Right atrium auricular region (tissue), 2 donors: ENCODE measurements at regions not wholly inside any gene's neighbourhood (a gene's known extent, or its start where the extent isn't known, plus 50 kb on each side); places are given as distances from the start of the nearest gene placed in this dataset.

Experiments
- DNase-seq: peaks from one replicate; pipeline ENCODE4 v3.0.0-alpha.2; 2019; ENCODE audit warnings: low spot score
- H3K27ac ChIP-seq, 2 donors: fragments of 200-600 bp; sonication (generic); 1 replicate in 1 of 2; 2 replicates in 1 of 2; pipeline ENCODE4 v1.5.1; 2016 to 2019
- H3K27me3 ChIP-seq, 2 donors: fragments of 200-600 bp; sonication (generic); one replicate each; pipeline versions ENCODE4 v1.5.1 to v1.6.0; 2017 to 2019
- H3K36me3 ChIP-seq: fragments of 200-600 bp; sonication (generic); one replicate; pipeline ENCODE4 v1.5.1; 2016
- H3K4me1 ChIP-seq, 2 donors: fragments of 200-600 bp; sonication (generic); one replicate each; pipeline versions ENCODE4 v1.5.1 to v1.6.0; 2017 to 2019
- H3K4me3 ChIP-seq, 2 donors: fragments of 200-600 bp; sonication (generic); 1 replicate in 1 of 2; 2 replicates in 1 of 2; pipeline ENCODE4 v1.5.1; 2017 to 2019; ENCODE audit warnings: mild to moderate bottlenecking in 1 of 2, moderate library complexity in 1 of 2
- H3K9me3 ChIP-seq, 2 donors: fragments of 200-600 bp; sonication (generic); one replicate each; pipeline ENCODE4 v1.5.1; 2019
- TF ChIP-seq, protein P1 (sequence below), 2 donors: fragments of 200-600 bp; sonication (generic); IDR thresholded peaks; one replicate each; pipeline ENCODE4 v1.5.1; 2019; ENCODE audit warnings: antibody characterized with exemption in 2 of 2

GRCh38 chr6:12394170-12394569 is 104.0 kb downstream of the EDN1 start:
- Histone ChIP-seq H3K27ac (no peak overlapping the region), H3K27me3 (no peaks in the 10 kb centered on the region), H3K4me1 (no peaks in the 10 kb centered on the region), H3K36me3 (no peaks in the 10 kb centered on the region), H3K4me3 (no peak overlapping the region), H3K9me3 (no peaks in the 10 kb centered on the region)
- no peak for DNase-seq
- TF ChIP-seq, protein P1, sequence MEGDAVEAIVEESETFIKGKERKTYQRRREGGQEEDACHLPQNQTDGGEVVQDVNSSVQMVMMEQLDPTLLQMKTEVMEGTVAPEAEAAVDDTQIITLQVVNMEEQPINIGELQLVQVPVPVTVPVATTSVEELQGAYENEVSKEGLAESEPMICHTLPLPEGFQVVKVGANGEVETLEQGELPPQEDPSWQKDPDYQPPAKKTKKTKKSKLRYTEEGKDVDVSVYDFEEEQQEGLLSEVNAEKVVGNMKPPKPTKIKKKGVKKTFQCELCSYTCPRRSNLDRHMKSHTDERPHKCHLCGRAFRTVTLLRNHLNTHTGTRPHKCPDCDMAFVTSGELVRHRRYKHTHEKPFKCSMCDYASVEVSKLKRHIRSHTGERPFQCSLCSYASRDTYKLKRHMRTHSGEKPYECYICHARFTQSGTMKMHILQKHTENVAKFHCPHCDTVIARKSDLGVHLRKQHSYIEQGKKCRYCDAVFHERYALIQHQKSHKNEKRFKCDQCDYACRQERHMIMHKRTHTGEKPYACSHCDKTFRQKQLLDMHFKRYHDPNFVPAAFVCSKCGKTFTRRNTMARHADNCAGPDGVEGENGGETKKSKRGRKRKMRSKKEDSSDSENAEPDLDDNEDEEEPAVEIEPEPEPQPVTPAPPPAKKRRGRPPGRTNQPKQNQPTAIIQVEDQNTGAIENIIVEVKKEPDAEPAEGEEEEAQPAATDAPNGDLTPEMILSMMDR (IDR thresholded peaks at IDR 0.05), result no peak

GRCh38 chr6:12395898-12396297 is 105.7 kb downstream of the EDN1 start:
- no peaks in the 10 kb centered on the region for H3K9me3 ChIP-seq
- no peak for DNase-seq
- TF ChIP-seq, protein P1 (IDR thresholded peaks at IDR 0.05), result peak in 1 of 2 donors; percentile 36
- H3K36me3 ChIP-seq, result no peaks in the 10 kb centered on the region
- no peaks in the 10 kb centered on the region for H3K4me1 ChIP-seq
- H3K27me3 ChIP-seq, result no peaks in the 10 kb centered on the region
- no peak overlapping the region for H3K27ac ChIP-seq
- H3K4me3 ChIP-seq, result no peak overlapping the region

GRCh38 chr6:12401200-12401599 is 111.0 kb downstream of the EDN1 start:
- no peak for DNase-seq
- TF ChIP-seq, protein P1 (IDR thresholded peaks at IDR 0.05), result no peak
- peaks cover 0 to 12% of the 10 kb centered on the region in 2 donors for H3K4me1 ChIP-seq
- H3K27me3 ChIP-seq, result no peaks in the 10 kb centered on the region
- no peak overlapping the region for H3K27ac ChIP-seq
- no peaks in the 10 kb centered on the region for H3K36me3 ChIP-seq
- no peak overlapping the region for H3K4me3 ChIP-seq
- no peaks in the 10 kb centered on the region for H3K9me3 ChIP-seq

- DNase-seq, result no peak
- Histone ChIP-seq H3K27me3 (no peaks in the 10 kb centered on the region), H3K36me3 (no peaks in the 10 kb centered on the region), H3K9me3 (no peaks in the 10 kb centered on the region), H3K27ac (peak overlapping the region in 1 of 2 donors; percentile 19), H3K4me1 (peaks cover 0 to 12% of the 10 kb centered on the region in 2 donors), H3K4me3 (no peak overlapping the region)
- TF ChIP-seq, protein P1 (IDR thresholded peaks at IDR 0.05), result no peak
Measured at GRCh38 chr6:12403201-12403826, 113.2 kb downstream of the EDN1 start.

- Histone ChIP-seq H3K4me3 (no peak overlapping the region), H3K9me3 (no peaks in the 10 kb centered on the region), H3K27ac (peak overlapping the region in 1 of 2 donors; percentile 19), H3K4me1 (peaks cover 0 to 12% of the 10 kb centered on the region in 2 donors), H3K36me3 (no peaks in the 10 kb centered on the region), H3K27me3 (no peaks in the 10 kb centered on the region)
- TF ChIP-seq, protein P1 (IDR thresholded peaks at IDR 0.05), result no peak
- DNase-seq, result no peak
Measured at GRCh38 chr6:12403947-12404647, 113.9 kb downstream of the EDN1 start.
